Endothelial cell of umbilical vein (primary cell): ENCODE measurements at regions not wholly inside any gene's neighbourhood (a gene's known extent, or its start where the extent isn't known, plus 50 kb on each side); places are given as distances from the start of the nearest gene placed in this dataset.

ENCODE experiments used
- BruUV-seq: library from RNA; stranded (reverse); fragments of 400-500 nt; replicated peaks from 2 replicates; lab custom pipeline; 2021; lab: Mats Ljungman, UMichigan
- CTCF ChIA-PET: fragments of 300-600, 350-600 bp; sonication (Branson Sonifier 250); formaldehyde crosslinking; loops from one replicate; lab custom pipeline; 2021; ENCODE audit warnings: antibody characterized with exemption, inconsistent platforms; lab: Charles Lee
- POLR2A ChIA-PET: fragments of 300-600, 350-600 bp; sonication (Branson Sonifier 250); formaldehyde crosslinking; loops from one replicate; lab custom pipeline; 2021; ENCODE audit warnings: antibody characterized with exemption, inconsistent platforms; lab: Charles Lee
- DNase-seq: peaks from one replicate; pipeline ENCODE4 v3.0.0-alpha.2; 2011; ENCODE audit warnings: low read depth, low spot score
- FAIRE-seq: peaks from 2 replicates; lab custom pipeline; 2011; peaks lifted over from hg19 to GRCh38; lab: Jason Lieb, UNC
- H2AFZ ChIP-seq: 2 replicates; pipeline ENCODE4 v1.6.0; 2012; ENCODE audit warnings: low read depth, low read length, control low read depth, inconsistent platforms
- H3K27ac ChIP-seq: 2 replicates; pipeline ENCODE4 v1.5.1; 2011; ENCODE audit warnings: low read depth, mild to moderate bottlenecking, control low read depth, low read length, moderate library complexity; ENCODE audit not compliant: insufficient read depth
- H3K27me3 ChIP-seq, 2 experiments: 2 replicates each; pipeline versions ENCODE4 v1.6.0 to v1.6.1; 2011; ENCODE audit warnings: low read length in 2 of 2, mixed read lengths in 1 of 2; ENCODE audit not compliant: control insufficient read depth in 2 of 2, insufficient read depth in 2 of 2
- H3K36me3 ChIP-seq, 2 experiments: 2 replicates in 1 of 2; 3 replicates in 1 of 2; pipeline ENCODE4 v1.5.1; 2011; ENCODE audit warnings: low read length in 2 of 2, mild to moderate bottlenecking in 1 of 2, moderate library complexity in 1 of 2; ENCODE audit not compliant: control insufficient read depth in 2 of 2, insufficient read depth in 2 of 2; ENCODE audit errors: extremely low read depth in 1 of 2
- H3K4me1 ChIP-seq: 3 replicates; pipeline ENCODE4 v1.5.1; 2011; ENCODE audit warnings: mild to moderate bottlenecking, low read length; ENCODE audit not compliant: control insufficient read depth, insufficient read depth; ENCODE audit errors: extremely low read depth
- H3K4me2 ChIP-seq: 2 replicates; pipeline ENCODE4 v1.6.1; 2011; ENCODE audit warnings: low read length, control low read depth, mixed read lengths; ENCODE audit not compliant: insufficient read depth
- H3K4me3 ChIP-seq, 3 experiments: fragments of 200-600 bp in 1 of 3; sonication (generic), shearing (Covaris generic) in 1 of 3; replicated peaks in 1 of 3; 2 replicates each; pipeline ENCODE4 v1.5.1; 2011 to 2016; ENCODE audit warnings: control low read depth in 3 of 3, low read length in 3 of 3, mild to moderate bottlenecking in 2 of 3, inconsistent platforms in 1 of 3, low read depth in 1 of 3, moderate library complexity in 1 of 3; ENCODE audit not compliant: insufficient read depth in 1 of 3
- H3K79me2 ChIP-seq: 2 replicates; pipeline ENCODE4 v1.6.0; 2012; ENCODE audit warnings: low read length, inconsistent platforms; ENCODE audit not compliant: control insufficient read depth, insufficient read depth
- H3K9ac ChIP-seq: replicated peaks from 2 replicates; pipeline ENCODE3; 2011; ENCODE audit warnings: low read length, control low read depth; ENCODE audit not compliant: insufficient read depth; ENCODE audit errors: extremely low read depth
- H3K9me1 ChIP-seq: replicated peaks from 3 replicates; pipeline ENCODE4 v1.6.0; 2011; ENCODE audit warnings: mild to moderate bottlenecking, low read length; ENCODE audit not compliant: control insufficient read depth, insufficient read depth; ENCODE audit errors: extremely low read depth
- H3K9me3 ChIP-seq: replicated peaks from 2 replicates; pipeline ENCODE4 v1.5.1; 2012; ENCODE audit warnings: low read length, inconsistent platforms; ENCODE audit not compliant: control insufficient read depth, insufficient read depth
- H4K20me1 ChIP-seq: replicated peaks from 2 replicates; pipeline ENCODE3; 2011; ENCODE audit warnings: mild to moderate bottlenecking, low read length; ENCODE audit not compliant: control insufficient read depth, insufficient read depth; ENCODE audit errors: extremely low read depth
- EZH2 ChIP-seq: IDR thresholded peaks from 2 replicates; pipeline ENCODE4 v1.6.1; 2012; ENCODE audit warnings: borderline replicate concordance, low read depth, mild to moderate bottlenecking, moderate library complexity, low read length, inconsistent platforms; ENCODE audit not compliant: severe bottlenecking
- FOS ChIP-seq: IDR thresholded peaks from 2 replicates; pipeline ENCODE4 v1.6.1; 2011; ENCODE audit warnings: mild to moderate bottlenecking, low read length, moderate library complexity, borderline replicate concordance; ENCODE audit not compliant: insufficient read depth
- GATA2 ChIP-seq: IDR thresholded peaks from 2 replicates; pipeline ENCODE4 v1.7.0; 2011; ENCODE audit warnings: low read depth, mild to moderate bottlenecking, moderate library complexity, mixed read lengths, low read length; ENCODE audit not compliant: insufficient read length, insufficient read depth
- JUN ChIP-seq: IDR thresholded peaks from 2 replicates; pipeline ENCODE4 v1.6.1; 2011; ENCODE audit warnings: borderline replicate concordance, low read depth; ENCODE audit not compliant: insufficient read length, insufficient read depth
- MYC ChIP-seq: IDR thresholded peaks from one replicate; pipeline ENCODE4 v1.6.1; 2011; ENCODE audit warnings: mild to moderate bottlenecking, low read depth, low read length
- POLR2A ChIP-seq: IDR thresholded peaks from 2 replicates; pipeline ENCODE4 v1.6.1; 2012; ENCODE audit warnings: low read depth, mild to moderate bottlenecking, control low read depth, low read length
- POLR2AphosphoS5 ChIP-seq: IDR thresholded peaks from 2 replicates; pipeline ENCODE4 v1.6.1; 2012; ENCODE audit warnings: low read depth, mild to moderate bottlenecking, control low read depth, low read length, moderate library complexity; ENCODE audit not compliant: insufficient read depth
- dilution Hi-C: fragments of 300-500 bp; cut with MboI; formaldehyde crosslinking; loops from one replicate; pipeline ENCODE4 v1.15.0; 2019; ENCODE audit warnings: low sequenced_read_pairs; ENCODE audit not compliant: extremely low pct_ligation_motif_present
- intact Hi-C: fragments of 100-400 bp; cut with micrococcal nuclease; formaldehyde crosslinking; loops from one replicate; pipeline ENCODE4 v1.10.0; 2022
- TF ChIP-seq, protein P1 (sequence below), 2 donors: IDR thresholded peaks; 1 replicate in 1 of 2; 2 replicates in 1 of 2; pipeline ENCODE4 v1.5.1; 2011; ENCODE audit warnings: low read length in 2 of 2, mild to moderate bottlenecking in 2 of 2, moderate library complexity in 2 of 2, control low read depth in 1 of 2, inconsistent platforms in 1 of 2, low read depth in 1 of 2; ENCODE audit not compliant: insufficient read depth in 1 of 2; ENCODE audit errors: extremely low read depth in 1 of 2
- TF ChIP-seq, protein P2 (sequence below): IDR thresholded peaks from 2 replicates; pipeline ENCODE4 v1.6.1; 2011; ENCODE audit not compliant: insufficient read depth, insufficient read length

DNA sequence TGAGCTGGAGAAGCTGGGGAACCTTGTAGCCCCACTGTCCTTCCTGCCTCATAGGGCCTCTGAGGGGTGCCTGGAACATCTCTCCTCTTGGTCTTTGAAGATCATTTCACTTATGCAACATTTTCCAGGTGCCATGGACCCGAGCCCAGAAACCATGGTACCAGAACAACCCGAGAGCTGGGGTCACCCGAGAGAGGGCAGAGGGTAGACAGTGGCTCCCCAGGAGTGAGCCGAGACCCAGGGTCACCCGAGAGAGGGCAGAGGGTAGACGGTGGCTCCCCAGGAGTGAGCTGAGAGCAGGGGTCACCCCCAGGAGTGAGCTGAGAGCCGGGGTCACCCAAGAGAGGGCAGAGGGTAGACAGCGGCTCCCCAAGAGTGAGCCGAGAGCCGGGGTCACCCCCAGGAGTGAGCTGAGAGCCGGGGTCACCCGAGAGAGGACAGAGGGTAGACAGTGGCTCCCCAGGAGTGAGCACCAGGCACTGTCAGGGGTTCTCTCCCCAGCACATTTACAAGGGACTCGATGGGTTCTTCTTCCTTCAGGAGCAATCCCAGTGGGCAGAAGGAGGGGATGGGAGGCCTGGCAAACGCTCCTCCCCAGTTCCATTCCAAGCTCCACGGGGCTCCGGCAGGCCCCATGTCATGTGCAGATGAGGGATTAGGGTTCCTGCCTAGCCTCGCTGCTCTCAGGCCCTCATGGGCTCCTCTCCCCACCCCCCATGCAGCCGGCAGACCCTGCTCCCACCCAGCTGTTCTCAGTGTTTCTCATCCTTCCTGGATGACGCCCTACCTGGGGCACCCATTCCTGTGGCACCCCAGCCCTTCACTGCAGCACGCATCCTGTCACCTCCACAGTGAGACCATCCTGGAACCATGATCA is 163.5 kb downstream of the RTP5 start:
- POLR2A ChIA-PET: no interaction called here
- no TSS peak for BruUV-seq

More for the DNA sequence above, 163.5 kb downstream of the RTP5 start:
- DNase-seq: no peak
- no peaks in the 10 kb centered on the region for H3K9me3 ChIP-seq
- intact Hi-C loops: no loop called here
- no peaks in the 10 kb centered on the region for H3K27me3 ChIP-seq
- H3K36me3 ChIP-seq: no peaks in the 10 kb centered on the region
- H2AFZ ChIP-seq: no peak overlapping the region
- no peaks in the 10 kb centered on the region for H4K20me1 ChIP-seq
- H3K4me2 ChIP-seq: no peak overlapping the region
- no peak overlapping the region for H3K9ac ChIP-seq
- H3K27ac ChIP-seq: no peak overlapping the region
- no peak for FAIRE-seq
- H3K79me2 ChIP-seq: no peaks in the 10 kb centered on the region
- no peaks in the 10 kb centered on the region for H3K9me1 ChIP-seq
- H3K4me1 ChIP-seq: no peaks in the 10 kb centered on the region
- dilution Hi-C loops: no loop called here
- H3K4me3 ChIP-seq: no peak overlapping the region
- CTCF ChIA-PET: interaction anchor here (0.6 kb wide), 1 partner anchor 8 kb away, joined by 3 read pairs; no protein-coding TSS in a partner anchor
- TF ChIP-seq POLR2AphosphoS5 (no peak), POLR2A (no peak), MYC (no peak), FOS (no peak), GATA2 (no peak), JUN (no peak), EZH2 (no peak)
- TF ChIP-seq, protein P1, sequence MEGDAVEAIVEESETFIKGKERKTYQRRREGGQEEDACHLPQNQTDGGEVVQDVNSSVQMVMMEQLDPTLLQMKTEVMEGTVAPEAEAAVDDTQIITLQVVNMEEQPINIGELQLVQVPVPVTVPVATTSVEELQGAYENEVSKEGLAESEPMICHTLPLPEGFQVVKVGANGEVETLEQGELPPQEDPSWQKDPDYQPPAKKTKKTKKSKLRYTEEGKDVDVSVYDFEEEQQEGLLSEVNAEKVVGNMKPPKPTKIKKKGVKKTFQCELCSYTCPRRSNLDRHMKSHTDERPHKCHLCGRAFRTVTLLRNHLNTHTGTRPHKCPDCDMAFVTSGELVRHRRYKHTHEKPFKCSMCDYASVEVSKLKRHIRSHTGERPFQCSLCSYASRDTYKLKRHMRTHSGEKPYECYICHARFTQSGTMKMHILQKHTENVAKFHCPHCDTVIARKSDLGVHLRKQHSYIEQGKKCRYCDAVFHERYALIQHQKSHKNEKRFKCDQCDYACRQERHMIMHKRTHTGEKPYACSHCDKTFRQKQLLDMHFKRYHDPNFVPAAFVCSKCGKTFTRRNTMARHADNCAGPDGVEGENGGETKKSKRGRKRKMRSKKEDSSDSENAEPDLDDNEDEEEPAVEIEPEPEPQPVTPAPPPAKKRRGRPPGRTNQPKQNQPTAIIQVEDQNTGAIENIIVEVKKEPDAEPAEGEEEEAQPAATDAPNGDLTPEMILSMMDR (IDR thresholded peaks at IDR 0.05; ENCODE audit: extremely low read depth in 1 of 2, insufficient read depth in 1 of 2, low read depth in 1 of 2, low read length in 2 of 2): no peak
- TF ChIP-seq, protein P2, sequence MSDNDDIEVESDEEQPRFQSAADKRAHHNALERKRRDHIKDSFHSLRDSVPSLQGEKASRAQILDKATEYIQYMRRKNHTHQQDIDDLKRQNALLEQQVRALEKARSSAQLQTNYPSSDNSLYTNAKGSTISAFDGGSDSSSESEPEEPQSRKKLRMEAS: no peak
